ENCODE measurements at regions not wholly inside any gene's neighbourhood (a gene's known extent, or its start where the extent isn't known, plus 50 kb on each side); places are given as distances from the start of the nearest gene placed in this dataset.

DNA sequence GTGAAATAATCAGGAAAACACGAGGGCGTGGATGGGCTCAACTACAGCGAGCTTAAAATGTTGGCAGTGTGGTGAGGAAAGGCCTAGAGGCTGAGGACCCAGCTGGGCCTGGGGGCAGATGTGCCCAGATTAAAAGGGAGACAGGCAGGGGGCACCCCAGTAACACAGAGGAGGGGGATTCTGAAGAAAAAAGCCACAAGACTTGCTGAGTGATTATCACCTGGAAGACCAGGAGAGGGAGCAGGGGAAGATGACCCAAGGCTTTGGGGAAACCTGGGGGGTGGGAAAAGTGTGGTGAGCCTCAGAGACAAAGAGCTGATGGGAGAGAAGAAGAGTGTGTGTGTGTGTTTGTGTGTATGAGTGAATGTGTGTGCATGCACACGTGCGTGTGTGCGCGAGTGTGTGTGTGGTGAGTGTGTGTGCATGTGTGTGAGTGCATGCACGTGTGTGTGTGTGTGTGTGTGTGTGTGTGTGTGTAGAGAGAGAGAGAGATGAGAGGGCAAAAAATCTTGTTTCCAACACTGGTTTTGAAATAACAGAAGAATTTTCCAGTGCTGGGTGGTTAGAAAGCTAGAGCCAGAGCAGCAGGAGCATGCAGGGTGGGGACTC lies 500.5 kb downstream of the BUD13 start:
- H3K27ac ChIP-seq: no peak overlapping the region
- H3K27me3 ChIP-seq: no peaks in the 10 kb centered on the region
- H3K4me3 ChIP-seq: no peak overlapping the region
- DNase-seq: no peak
- H3K4me1 ChIP-seq: no peaks in the 10 kb centered on the region
- H3K9me3 ChIP-seq (replicated peaks): no peaks in the 10 kb centered on the region
- H3K36me3 ChIP-seq: no peaks in the 10 kb centered on the region

DNA sequence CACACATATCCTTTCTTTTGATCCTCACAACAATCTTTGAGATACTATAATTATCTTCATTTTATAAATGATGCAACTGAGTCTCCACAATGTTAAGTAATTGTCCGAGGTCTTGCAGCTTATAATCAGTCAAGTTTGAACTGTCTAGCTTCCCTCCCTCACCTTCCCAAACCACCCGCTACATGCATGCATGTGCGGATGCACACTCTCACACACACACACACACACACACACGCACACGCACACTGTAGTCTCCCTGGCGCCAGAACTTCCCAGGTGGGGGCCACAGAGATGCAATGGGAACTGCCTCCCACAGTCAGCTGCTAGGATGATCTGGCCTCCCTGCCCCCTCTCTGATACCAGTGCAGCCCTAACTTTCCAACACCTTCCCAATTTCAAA lies 501.3 kb downstream of the BUD13 start:
- no peaks in the 10 kb centered on the region for H3K9me3 ChIP-seq (replicated peaks)
- no peaks in the 10 kb centered on the region for H3K27me3 ChIP-seq
- DNase-seq: no peak
- no peaks in the 10 kb centered on the region for H3K36me3 ChIP-seq
- no peak overlapping the region for H3K27ac ChIP-seq
- no peak overlapping the region for H3K4me3 ChIP-seq
- H3K4me1 ChIP-seq: no peaks in the 10 kb centered on the region

GRCh38 chr11:116267146-116267545 lies 505.6 kb downstream of the BUD13 start:
- no peak overlapping the region for H3K4me3 ChIP-seq
- H3K27me3 ChIP-seq: no peaks in the 10 kb centered on the region
- H3K9me3 ChIP-seq (replicated peaks): no peaks in the 10 kb centered on the region
- H3K27ac ChIP-seq: no peak overlapping the region
- H3K4me1 ChIP-seq: no peaks in the 10 kb centered on the region
- no peak for DNase-seq
- H3K36me3 ChIP-seq: no peaks in the 10 kb centered on the region

GRCh38 chr11:116263770-116264169 lies 509.0 kb downstream of the BUD13 start:
- no peak for DNase-seq
- no peak overlapping the region for H3K4me3 ChIP-seq
- no peaks in the 10 kb centered on the region for H3K9me3 ChIP-seq (replicated peaks)
- H3K27ac ChIP-seq: no peak overlapping the region
- H3K4me1 ChIP-seq: no peaks in the 10 kb centered on the region
- no peaks in the 10 kb centered on the region for H3K36me3 ChIP-seq
- H3K27me3 ChIP-seq: no peaks in the 10 kb centered on the region

DNA sequence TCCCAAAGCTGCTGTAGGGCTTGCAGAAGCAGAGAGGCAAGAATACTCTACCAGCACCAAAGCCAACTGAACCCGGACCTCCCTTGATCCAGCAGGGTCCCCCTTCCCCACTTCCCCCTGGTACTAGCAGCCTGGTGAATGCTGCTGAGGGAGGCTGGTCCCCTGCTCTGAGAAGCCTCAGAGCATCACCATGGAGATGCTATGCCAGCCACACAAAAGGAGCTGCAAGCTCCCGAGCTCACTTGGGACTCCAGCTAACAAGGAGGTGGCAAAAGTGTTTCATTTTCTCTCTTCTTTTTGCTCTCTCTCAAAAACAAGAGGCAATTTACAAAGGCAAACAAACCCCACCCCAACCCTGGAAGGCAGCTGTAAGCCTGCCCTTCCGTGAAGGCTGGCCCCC lies 509.8 kb downstream of the BUD13 start:
- no peak for DNase-seq
- H3K27me3 ChIP-seq: no peaks in the 10 kb centered on the region
- H3K4me3 ChIP-seq: no peak overlapping the region
- no peak overlapping the region for H3K27ac ChIP-seq
- H3K9me3 ChIP-seq (replicated peaks): no peaks in the 10 kb centered on the region
- no peaks in the 10 kb centered on the region for H3K36me3 ChIP-seq
- no peaks in the 10 kb centered on the region for H3K4me1 ChIP-seq

DNA sequence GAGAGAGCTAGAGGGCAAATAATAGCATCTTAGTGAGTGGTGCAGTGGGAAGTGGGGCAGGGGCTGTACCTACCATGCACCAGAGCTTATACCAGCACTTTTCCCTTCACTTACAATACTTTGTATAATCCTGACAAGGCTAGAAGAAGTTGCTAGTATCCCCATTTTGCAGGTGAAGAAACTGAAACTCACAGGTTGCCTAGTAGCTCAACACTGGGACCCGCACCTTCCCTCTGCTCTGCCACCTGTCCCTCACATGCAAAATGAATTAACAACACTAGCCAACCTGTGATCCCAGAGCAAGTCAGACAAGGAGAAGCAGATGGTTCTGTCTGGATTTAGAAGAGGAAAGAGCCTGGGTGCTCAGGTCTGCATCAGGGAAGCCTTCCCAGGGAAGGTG lies 510.4 kb downstream of the BUD13 start:
- no peak for DNase-seq
- Histone ChIP-seq H3K9me3 (replicated peaks) (no peaks in the 10 kb centered on the region), H3K27ac (no peak overlapping the region), H3K4me3 (no peak overlapping the region), H3K27me3 (no peaks in the 10 kb centered on the region), H3K4me1 (no peaks in the 10 kb centered on the region), H3K36me3 (no peaks in the 10 kb centered on the region)

GRCh38 chr11:116261606-116262005 lies 511.2 kb downstream of the BUD13 start:
- Histone ChIP-seq H3K9me3 (replicated peaks) (no peaks in the 10 kb centered on the region), H3K4me1 (no peaks in the 10 kb centered on the region), H3K27ac (no peak overlapping the region), H3K27me3 (no peaks in the 10 kb centered on the region), H3K36me3 (no peaks in the 10 kb centered on the region), H3K4me3 (no peak overlapping the region)
- no peak for DNase-seq

DNA sequence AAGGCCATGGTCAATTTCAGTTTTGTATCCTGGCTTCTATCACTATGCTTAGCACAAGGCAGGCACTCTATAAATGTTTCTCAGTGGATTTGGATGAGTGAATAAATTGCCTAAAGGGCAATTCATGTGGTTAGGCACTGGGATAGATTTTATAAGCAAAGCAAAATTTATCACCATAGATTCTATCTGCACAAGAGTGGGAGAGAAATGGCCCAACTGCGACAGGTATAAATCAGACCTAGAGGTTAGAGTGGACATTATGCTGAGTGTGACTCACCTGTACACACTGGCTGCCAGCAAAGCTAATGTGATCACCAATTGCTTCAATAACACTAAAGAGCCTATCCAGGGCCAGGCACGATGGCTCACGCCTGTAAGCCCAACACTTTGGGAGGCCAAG lies 514.0 kb downstream of the BUD13 start:
- Histone ChIP-seq H3K36me3 (no peaks in the 10 kb centered on the region), H3K27me3 (no peaks in the 10 kb centered on the region)
- DNase-seq: no peak

DNA sequence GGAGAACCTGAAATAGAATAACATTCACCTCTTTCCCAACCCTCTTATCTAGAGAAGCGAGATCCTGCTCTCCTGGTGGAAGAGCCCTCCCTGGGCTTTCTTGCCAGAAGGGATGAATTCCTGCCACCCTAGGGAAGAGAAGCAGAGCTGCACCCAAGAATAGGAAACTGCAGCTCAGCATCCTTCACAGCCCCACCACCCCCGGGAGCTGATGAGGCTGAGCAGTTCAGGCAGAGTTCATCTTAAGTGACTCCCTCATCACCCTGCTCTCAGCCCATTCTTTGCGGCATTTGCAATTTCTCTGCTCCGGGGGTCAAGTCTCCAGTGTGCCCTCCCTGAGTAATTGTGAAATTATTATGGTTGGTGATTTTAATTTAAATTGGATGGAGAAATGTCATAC lies 514.9 kb downstream of the BUD13 start:
- Histone ChIP-seq H3K27me3 (no peaks in the 10 kb centered on the region), H3K9me3 (replicated peaks) (no peaks in the 10 kb centered on the region), H3K27ac (no peak overlapping the region), H3K36me3 (no peaks in the 10 kb centered on the region), H3K4me1 (no peaks in the 10 kb centered on the region), H3K4me3 (no peak overlapping the region)
- DNase-seq: no peak

More for the DNA sequence above, 514.0 kb downstream of the BUD13 start:
- no peaks in the 10 kb centered on the region for H3K4me1 ChIP-seq
- no peak overlapping the region for H3K4me3 ChIP-seq
- H3K9me3 ChIP-seq (replicated peaks): no peaks in the 10 kb centered on the region
- H3K27ac ChIP-seq: no peak overlapping the region

- no peak overlapping the region for H3K4me3 ChIP-seq
- DNase-seq: no peak
- H3K27me3 ChIP-seq: no peaks in the 10 kb centered on the region
- no peak overlapping the region for H3K27ac ChIP-seq
- no peaks in the 10 kb centered on the region for H3K4me1 ChIP-seq
- no peaks in the 10 kb centered on the region for H3K9me3 ChIP-seq (replicated peaks)
- no peaks in the 10 kb centered on the region for H3K36me3 ChIP-seq
Observed at GRCh38 chr11:116257092-116257491, 515.7 kb downstream of the BUD13 start.

DNA sequence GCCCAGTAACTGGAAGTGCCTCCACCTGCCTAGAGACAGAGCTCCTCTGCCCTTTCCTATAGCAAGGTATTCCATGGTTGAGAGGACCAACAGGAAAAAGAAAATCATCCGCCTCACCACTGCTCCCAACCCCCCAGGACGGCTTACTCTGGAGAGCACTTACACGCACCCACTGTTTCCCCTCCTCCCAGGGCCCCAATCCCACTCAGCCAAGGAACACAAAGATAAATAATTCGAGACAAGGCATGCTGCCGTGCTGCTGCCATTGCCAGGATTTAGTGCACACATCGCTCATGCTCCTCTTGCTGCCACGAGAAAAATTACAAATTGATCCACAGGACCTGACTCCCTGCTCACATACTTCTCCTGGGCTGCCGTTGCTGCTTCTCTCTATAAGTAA lies 516.6 kb downstream of the BUD13 start:
- DNase-seq: no peak
- no peaks in the 10 kb centered on the region for H3K9me3 ChIP-seq (replicated peaks)
- no peaks in the 10 kb centered on the region for H3K36me3 ChIP-seq
- H3K27me3 ChIP-seq: no peaks in the 10 kb centered on the region
- H3K4me1 ChIP-seq: no peaks in the 10 kb centered on the region
- no peak overlapping the region for H3K4me3 ChIP-seq
- H3K27ac ChIP-seq: no peak overlapping the region

DNA sequence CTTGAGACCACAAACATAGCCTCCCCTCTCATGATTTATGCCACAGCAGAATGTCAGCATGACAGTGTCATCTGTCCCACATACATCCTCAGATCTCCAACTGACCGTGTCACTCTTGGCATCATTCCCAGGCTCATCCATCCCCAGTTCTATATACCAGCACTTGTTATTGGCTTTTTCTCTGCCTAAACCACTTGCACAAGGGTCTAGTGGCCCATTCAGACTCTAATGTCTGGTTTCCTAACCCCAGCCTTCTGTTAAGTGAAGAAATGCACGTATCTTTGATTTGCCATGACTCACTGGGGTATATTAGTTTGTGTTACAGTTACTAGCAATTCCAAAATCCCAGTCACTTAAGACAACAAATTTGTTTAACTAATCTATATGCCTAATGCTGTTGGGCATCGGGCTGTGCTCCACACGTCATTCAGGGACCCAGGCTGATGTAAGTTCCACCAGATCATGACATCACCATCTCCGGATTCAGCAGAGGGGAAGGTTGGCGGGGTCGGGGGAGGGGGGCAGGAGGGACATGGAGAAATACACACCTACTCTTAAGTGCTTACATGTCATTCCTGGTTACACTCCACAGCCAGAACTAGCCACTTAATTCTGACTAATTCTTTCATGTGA lies 517.4 kb downstream of the BUD13 start:
- no peaks in the 10 kb centered on the region for H3K4me1 ChIP-seq
- no peaks in the 10 kb centered on the region for H3K9me3 ChIP-seq (replicated peaks)
- no peak for DNase-seq
- H3K36me3 ChIP-seq: no peaks in the 10 kb centered on the region
- H3K27ac ChIP-seq: no peak overlapping the region
- H3K27me3 ChIP-seq: no peaks in the 10 kb centered on the region
- no peak overlapping the region for H3K4me3 ChIP-seq

GRCh38 chr11:116250155-116250554 lies 522.6 kb downstream of the BUD13 start:
- no peak for DNase-seq
- Histone ChIP-seq H3K9me3 (replicated peaks) (no peaks in the 10 kb centered on the region), H3K4me3 (no peak overlapping the region), H3K27me3 (no peaks in the 10 kb centered on the region), H3K27ac (no peak overlapping the region), H3K4me1 (no peaks in the 10 kb centered on the region), H3K36me3 (no peaks in the 10 kb centered on the region)

DNA sequence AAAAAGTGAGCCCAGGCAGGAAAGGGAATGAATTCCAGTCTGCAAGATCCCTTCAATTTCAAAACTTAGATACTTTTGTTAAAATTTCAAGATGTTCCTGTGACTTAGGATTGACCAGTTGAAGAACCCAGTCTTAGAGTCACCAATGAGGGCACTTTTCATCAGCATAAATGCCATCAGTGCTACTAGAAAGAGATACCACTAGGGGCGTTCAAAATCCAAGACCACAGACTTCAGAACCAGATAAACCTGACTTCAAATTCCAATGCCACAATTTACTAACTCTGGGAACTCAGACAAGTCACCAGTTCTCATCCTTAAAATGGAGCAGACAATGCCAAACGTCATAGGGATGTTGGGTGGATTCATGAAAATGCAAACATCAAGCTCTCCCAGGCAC lies 523.2 kb downstream of the BUD13 start:
- H3K9me3 ChIP-seq (replicated peaks): no peaks in the 10 kb centered on the region
- DNase-seq: no peak
- H3K27ac ChIP-seq: no peak overlapping the region
- H3K4me3 ChIP-seq: no peak overlapping the region
- H3K4me1 ChIP-seq: no peaks in the 10 kb centered on the region
- no peaks in the 10 kb centered on the region for H3K27me3 ChIP-seq
- no peaks in the 10 kb centered on the region for H3K36me3 ChIP-seq

DNA sequence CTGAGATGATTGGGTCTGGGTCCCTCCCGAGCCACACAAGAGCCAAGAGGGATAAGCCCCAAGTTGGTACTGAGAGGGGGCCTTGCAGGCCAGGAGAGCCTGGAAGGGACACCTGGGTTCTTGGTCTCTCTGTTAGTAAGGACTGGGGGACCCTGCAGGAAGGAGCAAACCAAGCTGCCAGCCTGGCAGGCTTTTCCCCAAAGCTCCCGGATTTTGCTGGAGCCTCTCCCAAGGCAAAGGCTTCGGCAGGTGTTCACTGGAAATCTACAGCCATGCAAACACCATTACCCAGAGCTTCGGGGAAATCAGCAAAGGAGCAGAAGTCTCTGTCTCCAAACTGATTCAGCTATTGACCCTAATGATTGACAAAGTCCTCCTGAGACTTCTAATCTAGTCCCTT lies 527.9 kb downstream of the BUD13 start:
- Histone ChIP-seq H3K4me3 (no peak overlapping the region), H3K27me3 (no peaks in the 10 kb centered on the region), H3K27ac (no peak overlapping the region), H3K9me3 (replicated peaks) (no peaks in the 10 kb centered on the region), H3K4me1 (no peaks in the 10 kb centered on the region), H3K36me3 (no peaks in the 10 kb centered on the region)
- DNase-seq: no peak

DNA sequence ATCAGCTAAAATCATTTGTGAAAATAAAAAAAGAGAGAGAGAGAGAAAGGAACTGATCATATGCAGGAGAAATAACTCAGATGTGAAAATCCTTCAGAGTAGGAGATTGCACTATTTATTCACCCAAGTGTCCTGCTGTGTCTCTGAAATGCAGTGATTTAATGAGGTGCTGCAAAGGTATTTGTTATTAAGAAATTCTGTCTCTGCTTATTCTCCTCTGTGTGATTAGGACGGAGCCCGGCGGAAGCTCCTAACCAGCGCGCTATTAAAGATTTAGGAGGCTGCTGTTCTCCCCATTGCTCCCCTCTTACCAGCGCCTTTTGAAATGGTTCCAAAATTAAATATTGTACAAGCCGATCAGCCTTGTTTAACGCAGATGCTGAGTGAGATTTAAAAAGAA lies 528.3 kb downstream of the BUD13 start:
- Histone ChIP-seq H3K4me1 (no peaks in the 10 kb centered on the region), H3K27me3 (no peaks in the 10 kb centered on the region), H3K9me3 (replicated peaks) (no peaks in the 10 kb centered on the region), H3K4me3 (no peak overlapping the region), H3K36me3 (no peaks in the 10 kb centered on the region), H3K27ac (no peak overlapping the region)
- DNase-seq: no peak

Measured in SJCRH30 (cell line).